H9 (cell line): ENCODE measurements at regions not wholly inside any gene's neighbourhood (a gene's known extent, or its start where the extent isn't known, plus 50 kb on each side); places are given as distances from the start of the nearest gene placed in this dataset.

Source experiments
- DNase-seq: peaks from one replicate; pipeline ENCODE4 v3.0.0-alpha.2; 2017
- H2AFZ ChIP-seq: one replicate; pipeline ENCODE4 v1.6.1; 2013; ENCODE audit warnings: mild to moderate bottlenecking, low read length, control low read depth, moderate library complexity
- H2AK5ac ChIP-seq: 2 replicates; pipeline ENCODE4 v1.6.1; 2013; ENCODE audit warnings: low read length, control low read depth, mixed read lengths; ENCODE audit not compliant: insufficient read length
- H2BK120ac ChIP-seq: one replicate; pipeline ENCODE4 v1.6.1; 2013; ENCODE audit warnings: low read depth, mild to moderate bottlenecking, low read length, control low read depth, inconsistent platforms; ENCODE audit not compliant: poor library complexity, severe bottlenecking
- H2BK12ac ChIP-seq: 2 replicates; pipeline ENCODE4 v1.6.1; 2013; ENCODE audit warnings: low read length, control low read depth, mixed read lengths, low read depth; ENCODE audit not compliant: insufficient read length
- H2BK15ac ChIP-seq: 2 replicates; pipeline ENCODE4 v1.6.1; 2013; ENCODE audit warnings: low read depth, low read length, control low read depth
- H2BK20ac ChIP-seq: one replicate; pipeline ENCODE4 v1.6.1; 2013; ENCODE audit warnings: low read depth, mild to moderate bottlenecking, low read length, control low read depth, inconsistent platforms; ENCODE audit not compliant: poor library complexity, severe bottlenecking
- H2BK5ac ChIP-seq: 2 replicates; pipeline ENCODE4 v1.6.1; 2013; ENCODE audit warnings: low read length, control low read depth, mixed read lengths; ENCODE audit not compliant: insufficient read length
- H3K14ac ChIP-seq: 2 replicates; pipeline ENCODE4 v1.6.1; 2013; ENCODE audit warnings: low read length, control low read depth; ENCODE audit not compliant: insufficient read depth
- H3K18ac ChIP-seq: 2 replicates; pipeline ENCODE4 v1.6.1; 2013; ENCODE audit warnings: low read depth, mild to moderate bottlenecking, mixed read lengths, low read length, control low read depth; ENCODE audit not compliant: insufficient read length
- H3K23ac ChIP-seq: 2 replicates; pipeline ENCODE4 v1.6.1; 2013; ENCODE audit warnings: low read length, control low read depth, mixed read lengths, low read depth; ENCODE audit not compliant: insufficient read length
- H3K23me2 ChIP-seq: 2 replicates; pipeline ENCODE4 v1.6.1; 2013; ENCODE audit warnings: low read depth, mild to moderate bottlenecking, mixed read lengths, low read length, control low read depth; ENCODE audit not compliant: insufficient read length, poor library complexity, severe bottlenecking
- H3K27ac ChIP-seq: 2 replicates; pipeline ENCODE4 v1.5.1; 2013; ENCODE audit warnings: low read length, control low read depth, mixed read lengths, low read depth; ENCODE audit not compliant: insufficient read length
- H3K27me3 ChIP-seq: 2 replicates; pipeline ENCODE4 v1.6.1; 2013; ENCODE audit warnings: low read length, control low read depth, inconsistent platforms; ENCODE audit not compliant: insufficient read depth
- H3K4ac ChIP-seq: 2 replicates; pipeline ENCODE4 v1.6.1; 2013; ENCODE audit warnings: low read depth, mild to moderate bottlenecking, control low read depth, inconsistent platforms, low read length, moderate library complexity
- H3K4me1 ChIP-seq: 2 replicates; pipeline ENCODE4 v1.6.1; 2013; ENCODE audit warnings: low read length, control low read depth, inconsistent platforms; ENCODE audit not compliant: insufficient read depth
- H3K4me2 ChIP-seq: 2 replicates; pipeline ENCODE4 v1.6.1; 2013; ENCODE audit warnings: low read length, control low read depth, mixed read lengths; ENCODE audit not compliant: insufficient read length, insufficient read depth
- H3K56ac ChIP-seq: 2 replicates; pipeline ENCODE4 v1.6.1; 2013; ENCODE audit warnings: low read depth, mild to moderate bottlenecking, mixed read lengths, low read length, control low read depth; ENCODE audit not compliant: insufficient read length
- H3K79me1 ChIP-seq: 2 replicates; pipeline ENCODE4 v1.6.1; 2013; ENCODE audit warnings: low read depth, mild to moderate bottlenecking, moderate library complexity, low read length, control low read depth, inconsistent platforms; ENCODE audit not compliant: insufficient read depth, poor library complexity, severe bottlenecking
- H3K79me2 ChIP-seq: 2 replicates; pipeline ENCODE4 v1.6.1; 2013; ENCODE audit warnings: low read length, control low read depth, inconsistent platforms; ENCODE audit not compliant: insufficient read depth
- H3K9ac ChIP-seq: 2 replicates; pipeline ENCODE4 v1.6.1; 2013; ENCODE audit warnings: low read length, control low read depth, mixed read lengths; ENCODE audit not compliant: insufficient read length; ENCODE audit errors: extremely low read depth
- H3K9me3 ChIP-seq: one replicate; pipeline ENCODE4 v1.6.1; 2013; ENCODE audit warnings: low read depth, low read length, inconsistent platforms; ENCODE audit not compliant: control insufficient read depth
- H3T11ph ChIP-seq: one replicate; pipeline ENCODE4 v1.6.1; 2013; ENCODE audit warnings: mild to moderate bottlenecking, low read length, control low read depth, inconsistent platforms
- H4K20me1 ChIP-seq: one replicate; pipeline ENCODE4 v1.6.1; 2013; ENCODE audit not compliant: control insufficient read depth, insufficient read length, insufficient read depth
- H4K5ac ChIP-seq: 2 replicates; pipeline ENCODE4 v1.6.1; 2013; ENCODE audit warnings: low read depth, mild to moderate bottlenecking, mixed read lengths, low read length, control low read depth; ENCODE audit not compliant: insufficient read length
- H4K8ac ChIP-seq: replicated peaks from 2 replicates; pipeline ENCODE4 v1.6.1; 2013; ENCODE audit warnings: low read length, control low read depth, mixed read lengths, low read depth; ENCODE audit not compliant: insufficient read length
- H4K91ac ChIP-seq: 2 replicates; pipeline ENCODE4 v1.6.1; 2013; ENCODE audit warnings: low read depth, mild to moderate bottlenecking, moderate library complexity, mixed read lengths, low read length, control low read depth; ENCODE audit not compliant: insufficient read length
- H3K27ac Mint-ChIP-seq, 3 experiments: 2 replicates in 2 of 3; 3 replicates in 1 of 3; pipeline ENCODE4 v1.8.0; 2020 to 2021; ENCODE audit warnings: mixed read lengths in 3 of 3, mild to moderate bottlenecking in 1 of 3, moderate library complexity in 1 of 3
- H3K27me3 Mint-ChIP-seq: 2 replicates; pipeline ENCODE4 v1.8.0; 2021; ENCODE audit warnings: low read depth, mild to moderate bottlenecking, moderate library complexity, mixed read lengths
- H3K36me3 Mint-ChIP-seq, 3 experiments: 2 replicates in 2 of 3; 3 replicates in 1 of 3; pipeline ENCODE4 v1.8.0; 2020 to 2021; ENCODE audit warnings: low read depth in 3 of 3, mixed read lengths in 3 of 3; ENCODE audit not compliant: insufficient read depth in 1 of 3
- H3K4me1 Mint-ChIP-seq, 2 experiments: 2 replicates each; pipeline ENCODE4 v1.8.0; 2020; ENCODE audit warnings: mixed read lengths in 2 of 2
- H3K4me3 Mint-ChIP-seq, 2 experiments: 2 replicates in 1 of 2; 3 replicates in 1 of 2; pipeline ENCODE4 v1.8.0; 2020 to 2021; ENCODE audit warnings: mild to moderate bottlenecking in 2 of 2, mixed read lengths in 2 of 2, moderate library complexity in 1 of 2
- H3K9me3 Mint-ChIP-seq, 2 experiments: 2 replicates in 1 of 2; 3 replicates in 1 of 2; pipeline ENCODE4 v1.8.0; 2020; ENCODE audit warnings: mild to moderate bottlenecking in 2 of 2, mixed read lengths in 2 of 2, moderate library complexity in 1 of 2
- WGBS: extraction: QIAGEN DNeasy Blood & Tissue Kit; methylation state at CpG from one replicate; pipeline ENCODE4 v1.1.7; 2013; ENCODE audit warnings: missing lambda C conversion rate, low lambda C conversion rate, mixed read lengths; ENCODE audit not compliant: insufficient read length; ENCODE audit errors: extremely low coverage; 5-methylcytosine and 5-hydroxymethylcytosine counted together
- TF ChIP-seq, protein P1 (sequence below): fragments of 200-600 bp; sonication (generic); conservative IDR thresholded peaks from 3 replicates; pipeline ENCODE4 v1.8.0; 2021; ENCODE audit warnings: antibody characterized with exemption, mild to moderate bottlenecking

- H3K9ac ChIP-seq = no peak overlapping the region
- no peak overlapping the region for H2BK120ac ChIP-seq
- TF ChIP-seq, protein P1, sequence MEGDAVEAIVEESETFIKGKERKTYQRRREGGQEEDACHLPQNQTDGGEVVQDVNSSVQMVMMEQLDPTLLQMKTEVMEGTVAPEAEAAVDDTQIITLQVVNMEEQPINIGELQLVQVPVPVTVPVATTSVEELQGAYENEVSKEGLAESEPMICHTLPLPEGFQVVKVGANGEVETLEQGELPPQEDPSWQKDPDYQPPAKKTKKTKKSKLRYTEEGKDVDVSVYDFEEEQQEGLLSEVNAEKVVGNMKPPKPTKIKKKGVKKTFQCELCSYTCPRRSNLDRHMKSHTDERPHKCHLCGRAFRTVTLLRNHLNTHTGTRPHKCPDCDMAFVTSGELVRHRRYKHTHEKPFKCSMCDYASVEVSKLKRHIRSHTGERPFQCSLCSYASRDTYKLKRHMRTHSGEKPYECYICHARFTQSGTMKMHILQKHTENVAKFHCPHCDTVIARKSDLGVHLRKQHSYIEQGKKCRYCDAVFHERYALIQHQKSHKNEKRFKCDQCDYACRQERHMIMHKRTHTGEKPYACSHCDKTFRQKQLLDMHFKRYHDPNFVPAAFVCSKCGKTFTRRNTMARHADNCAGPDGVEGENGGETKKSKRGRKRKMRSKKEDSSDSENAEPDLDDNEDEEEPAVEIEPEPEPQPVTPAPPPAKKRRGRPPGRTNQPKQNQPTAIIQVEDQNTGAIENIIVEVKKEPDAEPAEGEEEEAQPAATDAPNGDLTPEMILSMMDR = no peak
- Mint-ChIP-seq H3K4me1 (0 out of 4 replicates have a peak, but pooled peaks cover 0 to 3% of the 10 kb centered on the region in 2 experiments), H3K36me3 (peaks cover 0 to 10% (median 9%) of the 10 kb centered on the region in 3 experiments; a peak in 6 of 7 replicates), H3K27me3 (peaks cover 3% of the 10 kb centered on the region), H3K27ac (no peak overlapping the region), H3K9me3 (peaks cover 7 to 26% of the 10 kb centered on the region in 2 experiments), H3K4me3 (no peak overlapping the region)
- H3K56ac ChIP-seq = no peak overlapping the region
- no peak overlapping the region for H3K4ac ChIP-seq
- H3K27ac ChIP-seq = no peak overlapping the region
- DNase-seq = no peak
- no peak overlapping the region for H2BK15ac ChIP-seq
- H2BK20ac ChIP-seq = no peak overlapping the region
- H2AK5ac ChIP-seq = no peak overlapping the region
- H3K9me3 ChIP-seq = no peaks in the 10 kb centered on the region
- H3K79me2 ChIP-seq = no peaks in the 10 kb centered on the region
- no peak overlapping the region for H2BK12ac ChIP-seq
- no peak overlapping the region for H3T11ph ChIP-seq
- H4K8ac ChIP-seq = no peak overlapping the region
- no peak overlapping the region for H4K91ac ChIP-seq
- no peak overlapping the region for H3K23ac ChIP-seq
- no peak overlapping the region for H4K5ac ChIP-seq
- no peak overlapping the region for H2AFZ ChIP-seq
- WGBS = no CpG with 5 or more reads among the region's 1 CpG
- H2BK5ac ChIP-seq = no peak overlapping the region
- H4K20me1 ChIP-seq = no peaks in the 10 kb centered on the region
- H3K18ac ChIP-seq = no peak overlapping the region
- H3K4me2 ChIP-seq = no peak overlapping the region
- H3K23me2 ChIP-seq = no peaks in the 10 kb centered on the region
- no peak overlapping the region for H3K14ac ChIP-seq
- H3K4me1 ChIP-seq = no peaks in the 10 kb centered on the region
- H3K79me1 ChIP-seq = no peaks in the 10 kb centered on the region
- no peaks in the 10 kb centered on the region for H3K27me3 ChIP-seq
Observed at GRCh38 chr14:61167642-61168041, 113.5 kb downstream of the TMEM30B start.
